ENCODE measurements at regions not wholly inside any gene's neighbourhood (a gene's known extent, or its start where the extent isn't known, plus 50 kb on each side); places are given as distances from the start of the nearest gene placed in this dataset.
A peak's percentile ranks its signal among the peaks of the same experiment; 100 is the strongest.

- DNase-seq (ENCODE audit: low spot score) = peak; percentile 37
- peaks cover 21% of the 10 kb centered on the region for H3K9me3 Mint-ChIP-seq
- H3K27ac Mint-ChIP-seq = no peak overlapping the region
- peaks cover 4% of the 10 kb centered on the region for H3K4me1 Mint-ChIP-seq
- no peaks in the 10 kb centered on the region for H3K27me3 Mint-ChIP-seq (ENCODE audit: low read depth)
- TF ChIP-seq ZNF532 (CRISPR knock-in tag; IDR thresholded peaks at IDR 0.05; ENCODE audit: borderline replicate concordance) (no peak), CTCF (IDR thresholded peaks at IDR 0.05) (peak; percentile 53)
- ChIA-PET POLR2A (no interaction called here), CTCF (interaction anchor here (0.5 to 1.5 kb wide), 14 partner anchors 8 to 642 kb away, joined by 3 to 7 read pairs (median 4); partner anchors contain the start of gene HTR1F)
- no peaks in the 10 kb centered on the region for H3K36me3 Mint-ChIP-seq
- H3K4me3 Mint-ChIP-seq = no peak overlapping the region
- peak; percentile 93 for ATAC-seq
Measured at GRCh38 chr3:87771337-87772192, 287.2 kb downstream of the CGGBP1 start.

- H3K4me3 Mint-ChIP-seq = no peak overlapping the region
- no peaks in the 10 kb centered on the region for H3K9me3 Mint-ChIP-seq
- no peak overlapping the region for H3K27ac Mint-ChIP-seq
- TF ChIP-seq USF2 (CRISPR knock-in tag; IDR thresholded peaks at IDR 0.05) (no peak), E2F5 (CRISPR knock-in tag; IDR thresholded peaks at IDR 0.05) (no peak), MAX (CRISPR knock-in tag; IDR thresholded peaks at IDR 0.05) (no peak), TEAD4 (CRISPR knock-in tag; IDR thresholded peaks at IDR 0.05) (no peak), NFATC4 (CRISPR knock-in tag; IDR thresholded peaks at IDR 0.05) (no peak), ZNF416 (CRISPR knock-in tag; IDR thresholded peaks at IDR 0.05) (no peak), NR1H2 (CRISPR knock-in tag; IDR thresholded peaks at IDR 0.05) (no peak), E2F4 (CRISPR knock-in tag; IDR thresholded peaks at IDR 0.05; ENCODE audit: borderline replicate concordance, low read depth) (no peak), ZNF532 (CRISPR knock-in tag; IDR thresholded peaks at IDR 0.05; ENCODE audit: borderline replicate concordance) (no peak), ZNF232 (CRISPR knock-in tag; IDR thresholded peaks at IDR 0.05) (no peak), ZNF671 (CRISPR knock-in tag; IDR thresholded peaks at IDR 0.05) (no peak)
- POLR2A ChIA-PET = interaction anchor here (1.1 kb wide), 1 partner anchor 292 kb away, joined by 3 read pairs; the partner anchor contains the start of genes CGGBP1 and ZNF654
- H3K4me1 Mint-ChIP-seq = peaks cover 8% of the 10 kb centered on the region
- CTCF ChIA-PET = interaction anchor here (1.4 kb wide), 1 partner anchor 239 kb away, joined by 4 read pairs; no protein-coding TSS in a partner anchor
- no peaks in the 10 kb centered on the region for H3K27me3 Mint-ChIP-seq (ENCODE audit: low read depth)
- DNase-seq (ENCODE audit: low spot score) (no peak), ATAC-seq (no peak)
- H3K36me3 Mint-ChIP-seq = no peaks in the 10 kb centered on the region
Measured at GRCh38 chr3:87766721-87767120, 292.1 kb downstream of the CGGBP1 start.
